ENCODE measurements at regions not wholly inside any gene's neighbourhood (a gene's known extent, or its start where the extent isn't known, plus 50 kb on each side); places are given as distances from the start of the nearest gene placed in this dataset.

GRCh38 chr17:15083225-15083624 is 181.9 kb downstream of the PMP22 start:
- H2BK5ac ChIP-seq (ENCODE audit: low read depth, low read length): no peak overlapping the region
- H2BK15ac ChIP-seq (ENCODE audit: low read length): no peak overlapping the region
- no peaks in the 10 kb centered on the region for H3K79me1 ChIP-seq (ENCODE audit: low read depth, low read length)
- peak overlapping the region; percentile 15; the same call in 1 of the 2 replicates for H2BK20ac ChIP-seq (ENCODE audit: low read length)
- peaks cover 8 to 12% (median 10%) of the 10 kb centered on the region in 4 experiments; a peak in 6 of 7 replicates for H3K4me1 ChIP-seq (replicated peaks in 1 of 4; ENCODE audit: control insufficient read depth in 3 of 4, insufficient read depth in 4 of 4, low read length in 3 of 4)
- no peak overlapping the region for H3K56ac ChIP-seq (replicated peaks; ENCODE audit: insufficient read length, low read depth, low read length)
- FAIRE-seq (peak; percentile 50), DNase-seq (ENCODE audit: low read depth in 1 of 2, low spot score in 2 of 2) (no peak)
- H4K91ac ChIP-seq (replicated peaks; ENCODE audit: insufficient read length, low read length): no peak overlapping the region
- CTCF ChIA-PET (ENCODE audit: partially characterized antibody): interaction anchor here (1.0 kb wide), 1 partner anchor 9 kb away, joined by 4 read pairs; no protein-coding TSS in a partner anchor
- no peak overlapping the region for H3K4me3 ChIP-seq (ENCODE audit: extremely low read depth in 1 of 4, insufficient read depth in 2 of 4, low read depth in 3 of 4, low read length in 4 of 4)
- H2AK5ac ChIP-seq (ENCODE audit: low read depth, low read length): no peak overlapping the region
- no peak overlapping the region for H4K8ac ChIP-seq (ENCODE audit: extremely low read depth, insufficient read depth, low read length)
- H3K79me2 ChIP-seq (ENCODE audit: control insufficient read depth in 1 of 2, insufficient read depth in 2 of 2, low read length in 2 of 2): no peaks in the 10 kb centered on the region
- no peak overlapping the region for H3K4me2 ChIP-seq (ENCODE audit: insufficient read depth in 1 of 2, low read depth in 2 of 2, low read length in 2 of 2)
- POLR2A ChIA-PET (ENCODE audit: partially characterized antibody): no interaction called here
- no peak overlapping the region for H3K27ac ChIP-seq (ENCODE audit: low read depth, low read length)
- peaks cover 0 to 3% (median 0%) of the 10 kb centered on the region in 4 experiments; a peak in 2 of 7 replicates for H3K27me3 ChIP-seq (replicated peaks in 1 of 4; ENCODE audit: control insufficient read depth in 3 of 4, extremely low read depth in 1 of 4, insufficient read depth in 3 of 4, low read length in 3 of 4)
- H3K4ac ChIP-seq (replicated peaks; ENCODE audit: insufficient read length, low read depth, low read length): peak overlapping the region; percentile 4
- H2AFZ ChIP-seq (ENCODE audit: low read length): no peak overlapping the region
- H3K23ac ChIP-seq (ENCODE audit: insufficient read length): no peak overlapping the region
- H2BK12ac ChIP-seq (ENCODE audit: low read depth, low read length): no peak overlapping the region
- no peak overlapping the region for H3K9ac ChIP-seq (replicated peaks in 1 of 4; ENCODE audit: extremely low read depth in 1 of 4, low read depth in 3 of 4, low read length in 3 of 4)
- H3K9me3 ChIP-seq (ENCODE audit: insufficient read depth in 2 of 2, low read depth in 1 of 2, low read length in 1 of 2): no peaks in the 10 kb centered on the region
- H3K14ac ChIP-seq (ENCODE audit: insufficient read length): no peak overlapping the region
- H3K18ac ChIP-seq (ENCODE audit: extremely low read depth, low read length): no peak overlapping the region
- no peak overlapping the region for H2BK120ac ChIP-seq (replicated peaks; ENCODE audit: low read depth, low read length)
- H3K36me3 ChIP-seq (ENCODE audit: control insufficient read depth in 2 of 4, insufficient read depth in 4 of 4, low read length in 3 of 4): no peaks in the 10 kb centered on the region
- H4K20me1 ChIP-seq (replicated peaks in 1 of 2; ENCODE audit: control insufficient read depth in 1 of 2, insufficient read depth in 2 of 2, low read length in 2 of 2): no peaks in the 10 kb centered on the region
- no peak overlapping the region for H4K5ac ChIP-seq (ENCODE audit: insufficient read length, low read depth, low read length)
- 87% methylated on average over 5 of the region's 5 CpGs; no CpG with 5 or more reads in 1 of the 2 experiments for WGBS, 2 experiments (ENCODE audit: extremely low coverage in 1 of 2, insufficient coverage in 1 of 2, insufficient read length in 1 of 2, insufficient replicate concordance in 2 of 2, low coverage in 1 of 2, low lambda C conversion rate in 2 of 2, missing lambda C conversion rate in 1 of 2)
- H3K23me2 ChIP-seq (ENCODE audit: low read depth, low read length): no peaks in the 10 kb centered on the region
- TF ChIP-seq JUND (IDR thresholded peaks at IDR 0.05; ENCODE audit: low read length) (no peak), TAF1 (IDR thresholded peaks at IDR 0.05; ENCODE audit: low read depth, low read length) (no peak), ATF2 (IDR thresholded peaks at IDR 0.05; ENCODE audit: low read length) (no peak), RXRA (IDR thresholded peaks at IDR 0.05; ENCODE audit: insufficient read depth, low read depth, low read length) (no peak), POLR2AphosphoS5 (IDR thresholded peaks at IDR 0.05; ENCODE audit: low read depth, low read length) (no peak), EGR1 (IDR thresholded peaks at IDR 0.05; ENCODE audit: borderline replicate concordance, low read depth, low read length) (no peak), EP300 (IDR thresholded peaks at IDR 0.05; ENCODE audit: borderline replicate concordance in 1 of 2, low read depth in 2 of 2, low read length in 2 of 2) (no peak), SIRT6 (IDR thresholded peaks at IDR 0.05; ENCODE audit: low read length) (no peak), RFX5 (IDR thresholded peaks at IDR 0.05; ENCODE audit: borderline replicate concordance, low read depth, low read length) (no peak)
- TF ChIP-seq, protein P1, sequence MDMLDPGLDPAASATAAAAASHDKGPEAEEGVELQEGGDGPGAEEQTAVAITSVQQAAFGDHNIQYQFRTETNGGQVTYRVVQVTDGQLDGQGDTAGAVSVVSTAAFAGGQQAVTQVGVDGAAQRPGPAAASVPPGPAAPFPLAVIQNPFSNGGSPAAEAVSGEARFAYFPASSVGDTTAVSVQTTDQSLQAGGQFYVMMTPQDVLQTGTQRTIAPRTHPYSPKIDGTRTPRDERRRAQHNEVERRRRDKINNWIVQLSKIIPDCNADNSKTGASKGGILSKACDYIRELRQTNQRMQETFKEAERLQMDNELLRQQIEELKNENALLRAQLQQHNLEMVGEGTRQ (IDR thresholded peaks at IDR 0.05; ENCODE audit: low read length): no peak

All from H1 (cell line).